ENCODE measurements at regions not wholly inside any gene's neighbourhood (a gene's known extent, or its start where the extent isn't known, plus 50 kb on each side); places are given as distances from the start of the nearest gene placed in this dataset.

- DNase-seq = no peak
These were observed 112.6 kb downstream of the CDC5L start for GRCh38 chr6:44500074-44500473.

GRCh38 chr6:44503471-44503870 lies 116.0 kb downstream of the CDC5L start:
- no peak for DNase-seq

- no peak for DNase-seq
These were observed 116.8 kb downstream of the CDC5L start for GRCh38 chr6:44504301-44504791.

GRCh38 chr6:44505751-44506150 lies 118.2 kb downstream of the CDC5L start:
- no peak for DNase-seq

GRCh38 chr6:44507014-44507413 lies 119.5 kb downstream of the CDC5L start:
- DNase-seq = no peak

- DNase-seq = no peak
These were observed 121.1 kb downstream of the CDC5L start for GRCh38 chr6:44508646-44509045.

GRCh38 chr6:44511126-44511525 lies 123.6 kb downstream of the CDC5L start:
- DNase-seq = no peak

- DNase-seq = peak; percentile 45
These were observed 125.6 kb downstream of the CDC5L start for GRCh38 chr6:44512868-44513741.

- DNase-seq = no peak
These were observed 126.6 kb downstream of the CDC5L start for GRCh38 chr6:44514085-44514484.

- DNase-seq = no peak
These were observed 127.2 kb downstream of the CDC5L start for GRCh38 chr6:44514576-44515193.

- DNase-seq = no peak
These were observed 135.4 kb downstream of the CDC5L start for GRCh38 chr6:44522871-44523270.

- DNase-seq = no peak
These were observed 137.1 kb downstream of the CDC5L start for GRCh38 chr6:44524476-44525227.

- no peak for DNase-seq
These were observed 138.3 kb downstream of the CDC5L start for GRCh38 chr6:44525761-44526351.

- no peak for DNase-seq
These were observed 139.7 kb downstream of the CDC5L start for GRCh38 chr6:44527181-44527580.

GRCh38 chr6:44527583-44528369 lies 140.3 kb downstream of the CDC5L start:
- DNase-seq = no peak

- DNase-seq = no peak
These were observed 140.8 kb downstream of the CDC5L start for GRCh38 chr6:44528370-44528644.

GRCh38 chr6:44528716-44529115 lies 141.2 kb downstream of the CDC5L start:
- DNase-seq = no peak

- DNase-seq = no peak
These were observed 141.8 kb downstream of the CDC5L start for GRCh38 chr6:44529146-44529905.

- DNase-seq = no peak
These were observed 142.9 kb downstream of the CDC5L start for GRCh38 chr6:44530209-44530909.

- DNase-seq = no peak
These were observed 143.4 kb downstream of the CDC5L start for GRCh38 chr6:44530910-44531234.

- DNase-seq = no peak
These were observed 144.0 kb downstream of the CDC5L start for GRCh38 chr6:44531442-44532015.
